GM21576 (cell line): ENCODE measurements at regions not wholly inside any gene's neighbourhood (a gene's known extent, or its start where the extent isn't known, plus 50 kb on each side); places are given as distances from the start of the nearest gene placed in this dataset.
"Not testable (repeated sequence)": the region's sequence is repeated elsewhere in the genome, so short reads cannot be mapped to it uniquely, and the experiment has no call there.

Experiments
- ATAC-seq: cut with Tn5 transposase; IDR thresholded peaks from one replicate; pipeline ENCODE4 v1.9.1; 2021; ENCODE audit warnings: mild to moderate bottlenecking, moderate library complexity; ENCODE audit not compliant: unreplicated experiment

DNA sequence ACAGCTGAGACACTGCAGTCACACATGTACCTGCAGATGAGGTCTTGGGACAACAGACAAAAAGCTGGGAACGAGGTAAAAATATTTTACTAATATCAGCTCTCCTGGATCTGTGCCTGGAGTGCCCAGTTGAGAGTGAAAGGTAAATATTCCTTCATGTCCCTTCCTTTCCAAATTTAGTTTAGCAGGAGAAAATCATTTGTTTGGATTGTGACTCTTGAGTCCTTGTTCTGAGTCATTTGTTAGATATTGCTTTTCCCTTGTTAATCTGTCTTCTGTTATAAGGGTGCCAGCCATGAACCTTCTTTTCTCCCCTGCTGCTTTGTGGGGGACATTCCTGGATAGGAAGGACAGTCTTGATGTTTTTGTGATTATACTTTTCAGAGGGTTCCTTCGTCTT, 329.2 kb downstream of the DSC3 start:
- ATAC-seq: no peak

- peak; percentile 50 for ATAC-seq
Observed at GRCh38 chr18:30712383-30712782, 330.2 kb downstream of the DSC3 start.

DNA sequence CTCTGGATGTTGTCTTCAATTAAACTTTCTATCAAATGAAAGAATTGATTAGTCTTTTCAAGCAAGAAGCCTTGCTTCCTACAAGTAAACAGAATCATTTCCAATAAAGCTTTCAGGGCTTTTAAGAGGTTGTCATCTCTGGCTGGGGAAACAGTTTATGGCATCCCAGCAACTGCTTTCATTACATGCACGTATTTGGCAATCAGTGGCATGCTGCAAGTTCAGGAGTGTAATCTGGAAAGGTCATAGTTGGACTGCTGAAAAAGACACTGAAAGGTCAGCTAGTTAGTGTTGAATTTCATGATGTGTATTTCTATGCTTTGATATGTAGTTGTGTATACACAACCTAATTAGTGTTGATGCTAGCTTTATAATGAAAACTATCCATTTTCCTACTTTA, 332.9 kb downstream of the DSC3 start:
- ATAC-seq: no peak

DNA sequence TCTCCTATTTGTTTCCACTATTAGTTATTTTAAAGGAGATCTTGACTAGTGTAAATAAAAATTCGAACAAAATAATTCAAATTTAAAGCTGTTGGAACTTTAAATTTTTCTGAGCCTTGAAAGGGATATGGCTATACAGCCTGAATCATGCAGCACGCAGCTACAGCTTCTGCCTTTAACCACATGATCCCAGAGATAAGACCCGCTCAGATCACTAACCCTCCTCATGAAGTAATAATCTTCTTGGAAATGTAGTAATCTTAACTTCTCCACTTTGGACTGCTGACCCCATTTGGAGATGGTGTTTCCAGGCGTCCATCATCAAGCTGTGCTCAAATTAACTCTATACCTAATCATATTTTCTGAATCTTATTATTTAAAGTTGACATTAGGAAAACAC, 336.6 kb downstream of the DSC3 start:
- ATAC-seq: no peak

- ATAC-seq: no peak
Observed at GRCh38 chr18:30698571-30698970, 344.0 kb downstream of the DSC3 start.

- ATAC-seq: no peak
Observed at GRCh38 chr18:30696201-30696600, 346.3 kb downstream of the DSC3 start.

DNA sequence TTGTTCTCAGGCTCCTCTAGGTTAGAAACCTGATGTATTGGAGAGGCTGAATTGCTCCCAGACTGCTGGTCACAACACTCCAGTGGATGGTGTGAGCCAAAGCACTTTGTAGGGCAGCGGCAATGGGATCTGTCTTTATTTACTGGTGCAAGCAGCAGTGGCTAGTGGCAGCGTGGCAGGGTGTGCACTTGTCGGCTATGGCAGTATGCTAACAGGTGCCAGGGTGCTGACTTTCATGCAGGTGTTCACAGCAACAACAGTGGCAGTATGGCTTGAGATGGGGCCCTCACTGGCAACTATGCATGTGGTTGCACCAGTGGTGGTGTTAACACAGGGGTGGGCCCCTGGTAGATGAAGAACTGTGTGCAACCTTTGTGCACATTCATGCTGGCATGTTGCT, 347.8 kb downstream of the DSC3 start:
- ATAC-seq: no peak

DNA sequence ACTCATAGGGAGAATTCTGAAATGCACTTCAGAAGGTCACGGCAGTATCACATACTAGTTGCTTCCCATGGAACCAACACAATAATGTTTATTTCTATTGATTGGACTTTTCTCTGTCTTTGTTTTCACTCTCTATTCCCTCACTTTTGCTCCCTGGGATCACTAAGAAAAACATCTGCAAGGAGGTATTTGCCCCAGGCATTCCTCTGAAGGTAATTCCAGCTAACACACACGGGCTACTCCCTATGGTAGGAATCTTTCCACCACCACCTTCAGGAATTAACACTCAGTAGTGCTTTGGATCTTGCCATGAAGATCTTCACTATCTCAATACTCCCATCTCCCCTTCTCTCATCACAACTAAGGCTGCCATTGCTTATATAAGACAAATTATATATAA, 353.3 kb downstream of the DSC3 start:
- ATAC-seq: no peak

DNA sequence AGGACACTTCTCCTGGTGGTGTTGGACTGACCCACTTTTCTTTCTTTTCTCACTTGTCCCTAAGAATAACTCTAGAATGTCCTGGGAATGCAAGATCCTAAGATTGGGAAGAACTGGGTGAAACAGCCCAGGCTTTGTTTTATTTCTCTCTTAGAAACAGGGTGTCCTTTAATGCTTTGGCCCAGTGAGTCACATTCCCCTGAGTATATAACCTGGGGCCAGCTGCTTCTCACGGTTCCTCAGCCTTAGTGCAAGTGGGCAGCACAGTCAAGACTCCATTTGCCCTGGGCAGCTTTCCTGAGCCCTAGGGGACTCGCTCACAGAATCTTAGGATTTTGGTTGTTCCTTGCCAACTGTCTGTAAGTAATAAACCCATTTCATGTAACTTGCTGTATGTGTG, 355.0 kb downstream of the DSC3 start:
- no peak for ATAC-seq

- no peak for ATAC-seq
Observed at GRCh38 chr18:30684825-30685481, 357.6 kb downstream of the DSC3 start.

- no peak for ATAC-seq
Observed at GRCh38 chr18:30683836-30684235, 358.7 kb downstream of the DSC3 start.

DNA sequence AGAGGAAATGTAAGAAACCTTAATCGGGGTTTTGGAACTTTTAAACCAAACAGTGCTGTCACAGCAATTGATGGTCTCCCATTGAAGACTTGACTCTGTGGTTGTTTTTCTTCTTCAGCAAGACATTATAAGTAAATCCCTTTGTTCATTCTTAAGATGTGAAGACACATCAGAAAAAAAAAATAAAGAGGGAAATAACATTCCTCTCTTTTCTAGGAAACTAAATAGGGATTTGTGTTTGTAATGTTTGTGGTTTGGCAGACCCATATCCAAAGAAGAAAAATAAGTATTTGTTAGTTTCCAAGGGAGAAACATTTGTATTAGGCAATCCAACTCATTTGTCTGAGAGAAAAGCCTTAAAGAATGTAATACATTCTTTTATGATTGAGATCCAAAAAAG, 359.9 kb downstream of the DSC3 start:
- ATAC-seq: no peak

DNA sequence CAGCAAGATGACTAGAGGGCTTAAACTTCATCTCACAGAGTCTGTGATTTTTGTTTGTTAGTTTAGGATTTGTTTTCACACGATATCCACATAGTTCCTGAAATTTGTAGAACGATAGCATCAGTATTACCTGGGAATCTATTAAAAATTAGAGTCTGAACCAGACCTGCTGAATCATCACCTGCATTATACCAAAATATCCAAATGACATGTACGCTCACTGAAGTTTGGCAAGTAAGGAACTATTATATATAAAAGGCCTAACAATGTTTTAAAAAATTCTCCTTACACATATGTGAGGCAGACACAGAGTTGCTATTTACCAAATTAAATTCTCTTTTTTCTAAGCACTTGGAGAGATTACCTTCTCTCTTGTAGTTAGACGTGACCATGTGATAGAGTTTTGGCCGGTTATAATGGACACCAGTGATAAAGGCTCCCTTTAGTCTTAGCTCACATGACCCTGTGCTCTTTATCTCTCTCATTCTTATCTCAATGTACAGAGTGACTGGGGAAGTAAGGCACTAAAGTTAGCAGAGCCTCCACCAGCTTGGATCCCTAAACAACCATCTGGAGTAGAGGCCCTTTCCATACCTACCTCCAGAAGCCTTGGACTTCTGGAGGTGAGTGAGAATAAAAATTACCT, 363.1 kb downstream of the DSC3 start:
- no peak for ATAC-seq

DNA sequence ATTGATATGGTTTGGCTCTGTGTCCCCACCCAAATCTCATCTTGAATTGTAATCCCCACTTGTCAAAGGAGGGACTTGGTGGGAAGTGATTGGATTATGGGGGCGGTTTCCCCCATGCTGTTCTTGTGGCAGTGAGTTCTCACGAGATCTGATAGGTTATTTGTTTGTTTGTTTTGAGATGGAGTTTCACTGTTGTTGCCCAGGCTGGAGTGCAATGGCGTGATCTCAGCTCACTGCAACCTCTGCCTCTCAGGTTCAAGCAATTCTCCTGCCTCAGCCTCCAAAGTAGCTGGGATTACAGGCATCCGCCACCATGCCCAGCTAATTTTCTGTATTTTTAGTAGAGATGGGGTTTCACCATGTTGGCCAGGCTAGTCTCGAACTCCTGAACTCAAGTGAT, 364.7 kb downstream of the DSC3 start:
- not testable (repeated sequence) for ATAC-seq

DNA sequence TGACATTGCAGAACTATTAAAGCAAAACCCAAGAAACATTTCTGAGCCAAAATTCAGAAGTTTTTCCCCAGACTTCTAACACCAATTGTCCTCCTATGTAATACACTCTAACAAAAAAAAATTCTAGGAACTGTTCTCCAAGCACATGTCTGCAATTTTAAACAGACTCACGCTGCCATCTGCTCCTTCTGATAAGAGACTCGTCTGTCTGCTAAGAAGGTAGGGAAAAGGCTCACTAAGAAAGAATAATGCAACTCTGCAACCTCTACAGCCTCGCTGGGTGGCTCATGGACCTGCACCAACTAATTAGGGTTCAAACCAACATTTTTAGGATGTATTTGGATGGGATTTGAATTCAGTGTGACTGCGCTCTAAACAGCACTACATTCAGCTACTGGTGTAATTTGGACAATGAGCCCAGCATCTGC, 366.5 kb downstream of the DSC3 start:
- ATAC-seq: no peak

GRCh38 chr18:30675493-30675892, 367.0 kb downstream of the DSC3 start:
- ATAC-seq: no peak

DNA sequence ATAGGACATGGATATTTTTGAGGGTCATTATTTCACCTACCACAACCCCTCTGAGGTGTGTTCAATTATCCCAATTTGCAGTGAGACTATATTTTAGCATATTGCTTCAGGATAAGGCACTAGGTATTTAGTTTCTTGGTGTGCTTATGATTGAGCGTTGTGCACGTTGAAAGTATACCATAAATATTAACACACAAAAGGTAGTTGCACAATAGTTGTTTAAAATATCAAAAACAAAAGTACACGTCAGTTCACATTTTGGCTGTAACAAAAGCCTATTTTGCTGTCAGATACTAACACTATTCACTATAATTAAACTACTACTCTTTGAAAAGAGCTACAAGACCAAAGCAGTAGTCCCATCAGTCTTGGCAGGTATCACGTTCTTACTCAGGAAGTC, 367.5 kb downstream of the DSC3 start:
- no peak for ATAC-seq

GRCh38 chr18:30674596-30674995, 367.9 kb downstream of the DSC3 start:
- no peak for ATAC-seq

DNA sequence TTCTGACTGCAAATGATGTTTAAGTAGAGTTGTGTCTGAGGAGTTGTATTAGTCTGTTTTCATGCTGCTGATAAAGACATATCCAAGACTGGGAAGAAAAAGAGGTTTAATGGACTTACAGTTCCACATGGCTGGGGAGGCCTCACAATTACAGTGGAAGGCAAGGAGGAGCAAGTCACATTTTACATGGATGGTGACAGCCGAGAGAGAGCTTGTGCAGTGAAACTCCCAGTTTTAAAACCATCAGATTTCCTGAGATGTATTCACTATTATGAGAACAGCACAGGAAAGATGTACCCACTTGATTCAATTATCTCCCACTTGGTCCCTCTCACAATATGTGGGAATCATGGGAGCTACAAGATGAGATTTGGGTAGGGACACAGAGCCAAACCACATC, 370.1 kb downstream of the DSC3 start:
- not testable (repeated sequence) for ATAC-seq

DNA sequence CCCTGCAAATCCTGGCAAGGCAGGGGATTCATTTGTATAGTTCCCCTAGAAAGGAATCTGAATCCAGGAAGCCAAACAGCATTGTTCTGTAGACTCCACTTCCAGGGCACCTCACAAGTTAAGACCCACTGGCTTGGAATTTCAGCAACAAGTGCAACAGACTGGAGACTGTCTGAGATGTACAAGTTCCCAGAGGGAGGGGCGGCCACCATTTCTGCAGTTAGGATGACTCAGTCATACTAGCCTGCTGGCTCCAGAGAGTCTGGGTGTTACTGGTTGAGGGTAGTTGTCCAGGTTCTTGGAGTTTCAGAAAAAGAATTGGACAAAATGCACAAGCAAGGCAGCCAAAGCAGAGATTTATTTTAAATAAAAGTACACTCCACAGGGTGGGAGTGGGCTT, 384.2 kb downstream of the DSC3 start:
- ATAC-seq: no peak

DNA sequence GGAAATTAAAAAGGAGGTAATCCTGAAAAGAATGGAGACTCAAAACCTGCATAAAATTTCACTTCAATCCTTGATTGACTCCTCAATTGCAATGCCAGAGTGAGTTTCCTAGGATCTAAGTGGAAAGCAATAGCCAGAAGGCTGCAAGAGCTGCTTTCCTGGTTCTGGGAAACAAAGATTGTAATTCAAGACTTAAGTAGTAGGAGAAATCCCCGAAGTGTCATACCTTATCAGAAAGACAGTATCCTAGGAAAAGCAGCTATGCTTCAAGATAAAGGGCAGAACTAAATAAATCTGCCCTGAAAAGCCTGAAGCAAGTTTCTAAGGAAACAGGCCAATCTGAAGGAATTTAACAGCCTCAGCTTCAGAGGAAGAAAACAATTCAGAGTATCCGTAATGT, 390.2 kb downstream of the DSC3 start:
- ATAC-seq: no peak

DNA sequence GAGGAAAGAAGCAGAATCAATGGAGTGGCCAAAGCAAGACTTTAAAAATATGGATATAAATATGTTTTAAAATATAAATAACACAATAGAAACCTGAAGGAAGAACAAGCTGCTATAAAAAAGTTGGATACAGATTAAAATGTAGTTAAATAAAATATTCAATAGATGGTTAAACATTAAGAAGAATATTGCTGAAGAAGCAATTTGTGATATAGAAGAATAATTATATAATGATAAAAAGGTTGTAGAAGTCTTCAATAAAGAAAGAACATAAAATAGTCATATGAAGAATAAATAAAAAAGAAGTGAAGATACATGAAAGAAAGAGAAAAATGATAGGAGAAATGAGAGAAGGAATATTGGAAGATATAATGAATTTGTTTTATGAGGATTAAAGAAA, 392.0 kb downstream of the DSC3 start:
- ATAC-seq: no peak

GRCh38 chr18:30644158-30644557, 398.4 kb downstream of the DSC3 start:
- ATAC-seq: no peak
